Amygdala (tissue), 56 donors: ENCODE measurements at regions not wholly inside any gene's neighbourhood (a gene's known extent, or its start where the extent isn't known, plus 50 kb on each side); places are given as distances from the start of the nearest gene placed in this dataset.
"Not testable (repeated sequence)": the region's sequence is repeated elsewhere in the genome, so short reads cannot be mapped to it uniquely, and the experiment has no call there.

Experiments used
- DNase-seq, 56 donors: peaks; one replicate each; lab custom pipeline; 2025; lab: John Stamatoyannopoulos, UW

DNA sequence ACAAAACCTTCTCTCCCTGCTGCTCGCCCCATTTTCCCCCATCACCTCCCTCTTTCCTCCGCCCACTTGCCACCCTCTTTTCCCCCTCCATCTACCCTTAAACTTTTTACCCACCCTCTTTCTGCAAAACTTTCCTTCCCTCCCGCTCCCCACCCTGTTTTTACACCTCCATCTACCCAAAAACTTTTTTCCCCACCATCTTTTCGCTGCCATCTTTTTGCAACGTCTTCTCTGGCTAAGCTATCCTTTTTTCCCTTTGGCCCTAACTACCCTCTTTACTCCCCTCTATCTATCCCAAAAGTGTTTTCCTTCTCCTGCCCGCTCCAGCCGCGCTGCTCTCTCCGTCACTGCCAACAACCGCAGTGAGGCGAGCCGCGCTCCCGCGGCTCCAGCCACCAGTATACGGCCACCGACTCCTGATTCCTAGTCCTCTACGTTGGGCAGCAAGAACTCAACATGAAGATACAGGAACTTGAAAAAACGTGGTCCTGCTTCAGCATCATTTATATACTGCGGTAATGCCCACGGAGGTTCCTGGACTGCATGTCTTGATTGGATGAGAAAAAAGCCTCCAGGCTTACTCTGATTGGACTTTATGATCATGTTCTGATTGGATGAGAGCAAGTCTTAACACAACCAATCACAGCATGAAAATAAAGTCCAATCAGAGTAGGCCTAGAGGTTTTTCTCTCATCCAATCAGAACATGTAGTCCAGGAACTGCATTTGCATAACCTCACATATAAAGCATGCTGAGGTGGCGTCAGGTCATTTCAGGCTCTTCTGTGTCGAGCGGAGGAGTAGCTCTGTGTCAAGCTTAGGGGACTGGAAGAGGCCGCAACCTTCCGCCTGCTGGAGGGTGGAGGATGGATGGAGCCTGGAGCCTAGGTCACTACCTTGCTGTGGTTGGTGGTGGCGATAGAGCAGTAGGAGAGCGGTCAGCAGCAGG is 79.9 kb upstream of the KCNJ18 start:
- not testable (repeated sequence) for DNase-seq

DNA sequence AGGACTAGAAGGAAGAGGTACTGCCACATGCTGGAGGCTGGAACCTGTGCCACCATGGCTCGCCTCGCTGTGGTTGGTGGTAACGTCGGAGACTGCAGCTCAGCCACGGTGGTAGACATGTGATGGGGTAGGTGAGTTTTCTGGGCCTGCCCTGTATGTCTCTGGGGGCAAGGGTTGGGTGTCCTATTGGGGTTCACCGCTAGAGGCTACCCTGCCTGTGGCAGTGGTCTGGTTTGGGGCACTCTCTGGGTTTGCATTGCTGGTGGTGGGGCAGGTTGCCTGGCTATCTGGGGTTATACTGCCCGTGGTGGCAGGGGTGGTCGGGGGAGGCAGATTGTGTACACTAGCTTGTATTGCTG is 79.3 kb upstream of the KCNJ18 start:
- no peak for DNase-seq

DNA sequence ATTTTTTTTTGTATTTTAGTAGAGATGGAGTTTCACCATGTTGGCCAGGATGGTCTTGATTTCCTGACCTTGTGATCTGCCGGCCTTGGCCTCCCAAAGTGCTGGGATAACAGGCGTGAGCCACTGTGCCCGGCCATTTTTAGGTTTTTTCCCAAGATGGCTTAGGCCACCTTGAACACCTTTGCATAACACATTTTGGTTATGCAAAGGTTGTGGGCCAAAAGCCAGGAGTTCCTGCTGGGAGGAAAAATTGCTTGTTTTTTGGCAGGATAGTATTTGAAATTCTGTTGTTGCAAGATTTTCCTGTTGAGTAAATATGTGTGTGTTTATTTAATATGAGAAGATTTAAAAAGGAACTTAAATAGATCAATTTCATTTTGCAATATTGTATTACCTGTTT is 65.3 kb upstream of the KCNJ18 start:
- not testable (repeated sequence) for DNase-seq
